Stromal cell of bone marrow (primary cell): ENCODE measurements at regions not wholly inside any gene's neighbourhood (a gene's known extent, or its start where the extent isn't known, plus 50 kb on each side); places are given as distances from the start of the nearest gene placed in this dataset.
"Not testable (repeated sequence)": the region's sequence is repeated elsewhere in the genome, so short reads cannot be mapped to it uniquely, and the experiment has no call there.

Source experiments
- DNase-seq: peaks from one replicate; pipeline ENCODE4 v3.0.0-alpha.2; 2012; ENCODE audit warnings: low read depth

- DNase-seq: no peak
Measured at GRCh38 chr4:79547851-79548250, 139.8 kb upstream of the GK2 start.

DNA sequence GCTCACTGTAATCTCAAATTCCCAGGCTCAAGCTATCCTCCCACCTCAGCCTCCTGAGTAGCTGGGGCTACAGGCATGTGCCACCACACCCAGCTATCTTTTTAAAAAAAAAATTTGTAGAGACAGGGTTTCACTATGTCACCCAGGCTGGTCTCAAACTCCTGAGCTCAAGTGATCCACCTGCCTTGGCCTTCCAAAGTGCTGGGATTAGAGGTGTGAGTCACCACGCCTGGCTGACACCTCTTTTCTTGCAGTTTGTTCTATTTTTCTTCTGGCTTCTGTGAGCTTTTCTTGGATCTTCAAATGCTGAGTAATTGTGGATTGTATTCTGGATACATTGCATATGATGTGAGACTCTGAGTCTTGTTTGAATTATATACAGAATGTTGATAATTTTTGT lies 137.3 kb upstream of the GK2 start:
- DNase-seq: not testable (repeated sequence)

DNA sequence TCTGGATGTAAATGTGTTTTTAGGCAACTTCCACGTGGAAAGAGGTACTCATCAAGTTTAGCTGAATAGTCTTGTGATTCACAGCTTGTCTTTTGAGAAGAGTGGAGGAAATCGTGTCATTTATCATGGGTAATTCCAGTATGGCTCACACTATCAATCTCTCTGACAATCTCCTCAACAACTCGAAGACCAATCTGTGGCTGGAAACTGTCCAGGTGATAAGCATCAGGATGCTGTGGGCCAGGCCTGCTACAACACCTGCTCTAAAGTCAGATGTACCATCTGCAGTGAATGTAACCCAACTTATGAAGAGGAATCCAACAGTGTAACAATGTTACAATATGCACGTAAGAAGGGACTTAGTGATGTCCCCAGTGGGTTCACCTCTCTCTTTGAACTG lies 132.1 kb upstream of the GK2 start:
- DNase-seq: no peak

- DNase-seq: no peak
Measured at GRCh38 chr4:79535516-79535915, 127.5 kb upstream of the GK2 start.

DNA sequence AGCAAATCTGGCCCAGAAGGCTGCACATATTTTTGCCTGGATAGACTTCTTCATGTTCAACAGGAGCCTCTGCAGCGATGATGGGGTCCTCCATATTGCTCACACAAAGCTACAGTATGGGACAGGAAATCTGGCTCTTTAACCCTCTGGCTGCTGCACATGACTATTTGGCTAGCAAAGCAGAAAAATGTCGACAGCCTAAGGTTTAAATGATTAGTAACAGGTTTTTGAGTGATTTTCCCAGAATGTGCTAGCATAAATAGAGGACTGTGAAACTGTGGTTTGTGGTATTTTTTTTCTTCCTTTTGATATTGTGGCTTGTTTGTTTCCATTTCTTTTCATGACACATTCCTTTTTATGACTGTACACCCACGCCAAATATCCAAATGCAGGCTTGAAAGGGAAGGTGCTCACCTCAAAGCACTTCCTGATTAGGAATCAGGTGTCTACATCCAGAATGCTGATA lies 120.2 kb upstream of the GK2 start:
- DNase-seq: no peak

DNA sequence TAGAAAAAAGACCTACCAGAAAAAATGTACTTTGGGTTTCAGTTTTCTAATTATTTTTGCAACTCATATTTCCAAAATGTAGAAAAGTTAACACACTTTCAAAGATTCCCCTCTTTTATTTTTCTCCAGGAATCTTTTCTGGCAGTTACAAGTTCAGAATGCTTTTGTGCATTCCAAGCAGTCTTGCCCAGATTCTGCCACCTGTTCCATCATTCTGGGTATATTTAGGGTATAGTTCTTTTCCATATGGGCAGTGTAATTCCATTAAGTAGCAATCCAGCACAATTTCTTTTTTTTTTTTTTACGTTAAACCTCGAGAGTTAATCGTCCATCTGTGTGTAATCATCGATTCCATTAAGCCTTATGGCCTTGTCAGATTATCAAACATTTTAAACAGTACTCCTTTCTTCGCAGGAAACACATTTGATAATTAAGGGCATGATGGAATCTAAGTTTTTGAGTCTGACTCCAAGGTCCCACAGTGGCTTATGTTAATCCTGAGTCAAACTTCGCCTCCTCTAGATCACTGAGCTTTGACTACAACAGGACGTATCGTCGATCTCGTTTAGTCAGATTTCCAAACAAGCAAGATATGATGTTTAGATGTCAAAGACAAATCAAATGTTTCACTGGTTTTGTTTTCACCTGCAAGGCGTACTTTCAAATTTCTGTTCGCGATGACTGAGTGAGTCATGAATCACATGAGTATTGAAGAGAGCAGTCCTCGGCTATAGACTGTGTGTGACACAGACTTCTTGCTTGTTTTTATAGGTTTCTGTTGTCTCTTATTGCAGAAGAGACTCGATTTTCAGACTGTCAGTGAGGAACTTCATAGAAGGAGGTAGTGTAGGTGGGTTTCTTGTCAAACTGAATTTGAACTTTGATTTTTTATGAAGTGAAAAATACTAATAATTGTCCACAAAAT lies 118.9 kb upstream of the GK2 start:
- no peak for DNase-seq

GRCh38 chr4:79516114-79516513 lies 108.1 kb upstream of the GK2 start:
- no peak for DNase-seq

GRCh38 chr4:79514621-79515329 lies 106.7 kb upstream of the GK2 start:
- DNase-seq: no peak

DNA sequence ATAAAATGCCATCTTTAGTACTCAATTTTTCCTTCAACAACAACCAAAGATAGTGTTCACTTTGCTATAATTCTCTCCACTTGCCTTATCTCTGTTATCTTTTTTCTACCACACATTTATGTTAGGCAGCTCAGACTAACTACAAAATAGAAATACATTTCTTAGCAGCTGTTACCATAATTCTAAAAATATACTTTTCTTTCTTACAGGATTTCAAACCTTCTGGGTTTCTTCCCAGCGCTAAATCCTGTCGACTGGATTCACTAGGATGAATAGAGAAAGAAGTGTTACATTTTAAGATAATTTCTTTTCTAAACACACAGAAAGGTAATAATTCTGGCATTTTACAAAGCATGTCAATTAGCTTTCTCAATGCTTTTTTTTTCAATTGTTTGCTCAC lies 105.5 kb upstream of the GK2 start:
- DNase-seq: no peak

DNA sequence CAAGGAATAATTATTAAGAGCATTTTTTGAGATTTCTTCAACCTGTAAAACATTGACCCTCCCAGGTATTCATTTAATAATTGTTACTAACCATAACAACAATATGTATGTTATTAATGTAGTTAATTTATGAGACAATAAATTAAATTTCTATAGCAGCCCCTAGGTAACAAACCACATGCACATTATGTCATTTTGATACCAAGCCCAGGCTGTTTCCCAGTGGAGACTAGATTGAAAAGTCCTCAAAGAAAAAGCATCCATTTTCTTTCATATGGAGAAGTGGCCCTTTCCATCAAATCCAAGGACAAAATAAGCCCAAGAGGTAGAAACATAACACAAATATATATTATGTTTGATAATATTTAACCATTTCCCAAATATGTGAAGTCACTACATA lies 104.3 kb upstream of the GK2 start:
- DNase-seq: no peak

- DNase-seq: no peak
Measured at GRCh38 chr4:79502081-79502480, 94.1 kb upstream of the GK2 start.

DNA sequence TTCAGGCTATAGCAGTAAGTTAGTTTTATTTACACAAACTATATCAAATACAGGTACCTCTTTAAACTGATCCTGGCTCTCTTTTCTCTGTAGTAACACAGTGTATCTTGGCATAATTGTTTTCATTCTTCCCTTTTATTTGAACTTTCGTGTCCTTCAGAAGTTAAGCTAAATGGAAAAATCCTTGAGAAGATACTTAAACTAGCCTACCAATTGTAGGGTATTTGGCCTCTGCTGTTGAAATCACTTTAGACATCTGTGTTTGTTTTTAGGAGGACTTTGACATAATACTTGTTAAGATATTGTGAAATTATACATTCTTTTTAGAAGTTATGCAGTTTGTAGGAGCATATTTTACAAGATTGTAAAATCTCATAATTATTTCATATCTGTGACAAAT lies 90.3 kb upstream of the GK2 start:
- DNase-seq: no peak

DNA sequence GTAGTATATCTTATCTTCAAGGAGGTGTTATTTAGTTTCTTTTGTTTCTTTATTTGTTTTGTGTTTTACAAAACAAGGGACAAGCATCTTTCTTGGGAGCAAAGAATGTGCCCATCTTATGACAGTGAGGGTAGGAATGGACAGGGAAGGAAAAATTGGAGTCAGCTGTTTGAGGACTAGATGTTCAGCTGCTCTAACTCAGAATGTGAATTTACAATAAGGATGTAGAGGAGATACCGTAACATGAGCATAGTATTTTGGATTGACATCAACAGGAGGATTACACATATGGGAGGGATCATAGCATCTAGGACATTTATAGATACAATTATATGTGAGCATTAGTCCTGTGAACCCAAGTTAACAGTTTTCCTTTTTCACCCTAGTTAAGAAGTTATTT lies 89.0 kb upstream of the GK2 start:
- no peak for DNase-seq

GRCh38 chr4:79495447-79495846 lies 87.4 kb upstream of the GK2 start:
- no peak for DNase-seq

DNA sequence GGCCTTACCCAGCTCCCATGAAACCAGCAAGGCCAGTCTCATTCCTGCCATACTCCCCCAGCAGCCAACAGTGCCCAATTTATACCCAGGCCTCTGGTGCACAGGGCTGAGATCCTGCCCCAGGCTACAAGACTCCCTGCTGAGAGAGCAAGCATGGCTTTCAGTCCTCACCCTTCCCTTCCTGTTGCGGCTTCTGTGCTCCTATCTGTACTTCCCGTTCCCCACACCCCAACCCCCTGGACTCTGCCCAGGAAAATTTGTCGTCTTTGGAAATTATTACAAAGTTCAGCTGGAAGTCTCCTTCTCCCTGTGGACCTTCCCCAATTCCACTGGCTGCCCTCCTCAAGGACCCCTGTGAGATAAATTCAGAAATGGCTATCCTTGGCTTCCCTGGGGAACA lies 84.1 kb upstream of the GK2 start:
- no peak for DNase-seq

GRCh38 chr4:79489506-79489905 lies 81.5 kb upstream of the GK2 start:
- DNase-seq: no peak

DNA sequence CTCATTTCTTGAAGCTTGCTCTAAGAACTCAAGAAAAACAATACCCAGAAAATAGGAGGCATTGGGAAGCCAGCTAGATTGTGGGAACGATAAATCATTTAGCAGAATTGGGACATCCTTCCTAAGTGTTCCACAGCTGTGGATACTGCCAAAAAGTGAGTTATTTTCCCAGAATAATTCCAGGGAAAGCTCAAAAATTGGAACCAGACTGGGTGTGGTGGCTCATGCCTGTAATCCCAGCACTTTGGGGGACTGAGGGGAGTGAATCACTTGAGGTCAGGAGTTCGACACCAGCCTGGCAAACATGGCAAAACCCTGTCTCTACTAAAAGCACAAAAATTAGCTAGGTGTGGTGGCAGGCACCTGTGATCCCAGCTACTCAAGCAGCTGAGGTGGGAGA lies 68.2 kb upstream of the GK2 start:
- DNase-seq: peak; percentile 45

DNA sequence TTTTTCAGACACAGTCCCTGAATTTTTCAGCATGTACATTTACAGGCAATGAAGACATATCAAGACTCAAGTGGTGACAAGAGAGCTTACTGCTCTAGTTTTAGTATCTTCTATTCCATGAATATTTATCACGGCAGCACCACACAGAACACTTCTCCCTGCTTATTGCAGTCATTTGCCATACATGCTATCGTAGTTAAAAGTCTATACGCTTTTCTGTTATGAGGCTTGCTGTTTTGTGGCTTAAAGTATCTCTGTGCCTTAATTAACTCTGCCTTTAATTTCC lies 65.4 kb upstream of the GK2 start:
- DNase-seq: no peak

GRCh38 chr4:79472693-79473438 lies 64.8 kb upstream of the GK2 start:
- DNase-seq: no peak

- DNase-seq: no peak
Measured at GRCh38 chr4:79472036-79472435, 64.0 kb upstream of the GK2 start.

DNA sequence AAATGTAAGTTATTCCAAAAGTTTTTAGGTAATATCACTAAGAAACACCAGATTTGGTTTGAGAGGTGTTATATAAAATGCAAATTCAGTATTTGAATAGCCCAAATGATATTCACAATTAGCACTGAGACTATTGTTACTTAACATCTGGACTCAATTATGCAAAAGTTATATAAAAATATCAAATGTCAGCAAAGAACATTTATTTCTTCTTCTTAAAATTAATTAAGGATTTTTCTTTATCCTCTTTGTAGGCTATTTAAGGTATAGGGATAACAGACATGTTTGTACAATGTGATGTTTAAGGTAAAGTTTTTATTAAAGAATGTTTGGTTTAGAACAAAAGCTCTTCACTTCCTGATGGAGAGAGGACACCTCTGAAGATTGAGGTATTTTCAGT lies 63.3 kb upstream of the GK2 start:
- no peak for DNase-seq

GRCh38 chr4:79467246-79467932 lies 59.4 kb upstream of the GK2 start:
- DNase-seq: peak; percentile 37
